PC-9 (cell line): ENCODE measurements at regions not wholly inside any gene's neighbourhood (a gene's known extent, or its start where the extent isn't known, plus 50 kb on each side); places are given as distances from the start of the nearest gene placed in this dataset.

Source experiments
- BruUV-seq: library from RNA; stranded (reverse); fragments of 400-500 nt; replicated peaks from 2 replicates; lab custom pipeline; 2021; lab: Mats Ljungman, UMichigan
- CTCF ChIA-PET: fragments of 300-600 bp; sonication (Branson Sonifier 250); formaldehyde crosslinking; loops from one replicate; lab custom pipeline; 2022; ENCODE audit warnings: antibody characterized with exemption; lab: Charles Lee
- POLR2A ChIA-PET: fragments of 300-600 bp; sonication (Branson Sonifier 250); formaldehyde crosslinking; loops from one replicate; lab custom pipeline; 2022; ENCODE audit warnings: antibody characterized with exemption; ENCODE audit not compliant: unreplicated experiment; lab: Charles Lee
- DNase-seq, 2 experiments: peaks; one replicate each; pipeline versions ENCODE4 v3.0.0 to v3.0.0-alpha.2; 2015 to 2022; ENCODE audit warnings: mixed read lengths in 1 of 2
- H2AFZ ChIP-seq: fragments of 200-600 bp; sonication (generic); 2 replicates; pipeline ENCODE4 v1.8.1; 2017; ENCODE audit warnings: antibody characterized with exemption
- H3F3A ChIP-seq: fragments of 200-600 bp; sonication (generic); 2 replicates; pipeline ENCODE4 v1.8.1; 2017; ENCODE audit warnings: antibody characterized with exemption, mild to moderate bottlenecking, low read depth; ENCODE audit not compliant: insufficient read depth
- H3K27ac ChIP-seq: fragments of 200-600 bp; sonication (generic); 2 replicates; pipeline ENCODE4 v1.6.1; 2016; ENCODE audit warnings: mixed run types
- H3K27me3 ChIP-seq: fragments of 200-600 bp; sonication (generic); 2 replicates; pipeline ENCODE4 v1.6.1; 2016; ENCODE audit warnings: low read depth, mixed run types; ENCODE audit not compliant: insufficient read depth
- H3K36me3 ChIP-seq: fragments of 200-600 bp; sonication (generic); 2 replicates; pipeline ENCODE4 v1.6.1; 2016; ENCODE audit warnings: low read depth, mixed run types
- H3K4me1 ChIP-seq: fragments of 200-600 bp; sonication (generic); replicated peaks from 2 replicates; pipeline ENCODE4 v1.6.1; 2016; ENCODE audit warnings: mixed run types; ENCODE audit not compliant: insufficient read depth
- H3K4me2 ChIP-seq: fragments of 200-600 bp; sonication (generic); 2 replicates; pipeline ENCODE4 v1.6.1; 2017; ENCODE audit warnings: mixed run types
- H3K4me3 ChIP-seq: fragments of 200-600 bp; sonication (generic); 2 replicates; pipeline ENCODE4 v1.6.1; 2016; ENCODE audit warnings: mixed run types
- H3K79me2 ChIP-seq: fragments of 200-600 bp; sonication (generic); 2 replicates; pipeline ENCODE4 v1.6.1; 2017; ENCODE audit warnings: low read depth, mixed run types
- H3K9me2 ChIP-seq: fragments of 200-600 bp; sonication (generic); 2 replicates; pipeline ENCODE4 v1.8.1; 2017; ENCODE audit warnings: mild to moderate bottlenecking; ENCODE audit not compliant: insufficient read depth
- H3K9me3 ChIP-seq: fragments of 200-600 bp; sonication (generic); 2 replicates; pipeline ENCODE4 v1.8.1; 2016; ENCODE audit warnings: low read depth; ENCODE audit not compliant: insufficient read depth
- H4K20me1 ChIP-seq: fragments of 200-600 bp; sonication (generic); 2 replicates; pipeline ENCODE4 v1.8.1; 2017; ENCODE audit not compliant: insufficient read depth
- CTCF ChIP-seq: fragments of 200-600 bp; sonication (generic); conservative IDR thresholded peaks from 2 replicates; pipeline ENCODE4 v1.6.1; 2017; ENCODE audit warnings: mixed run types, antibody characterized with exemption, mild to moderate bottlenecking, moderate library complexity
- EZH2 ChIP-seq: fragments of 200-600 bp; sonication (generic); IDR thresholded peaks from 2 replicates; pipeline ENCODE4 v1.8.0; 2017; ENCODE audit warnings: antibody characterized with exemption, low read depth
- intact Hi-C: fragments of 100-400 bp; cut with micrococcal nuclease; formaldehyde crosslinking; loops from one replicate; pipeline ENCODE4 v1.10.0; 2022; ENCODE audit not compliant: unreplicated experiment

GRCh38 chr14:97346675-97347074 is 549.5 kb downstream of the VRK1 start:
- intact Hi-C loops = no loop called here
- ChIA-PET CTCF (no interaction called here), POLR2A (no interaction called here)
- H3K4me2 ChIP-seq = no peak overlapping the region
- H3K9me3 ChIP-seq = no peaks in the 10 kb centered on the region
- no peaks in the 10 kb centered on the region for H3F3A ChIP-seq
- H3K27ac ChIP-seq = no peak overlapping the region
- H3K27me3 ChIP-seq = no peaks in the 10 kb centered on the region
- H3K79me2 ChIP-seq = no peaks in the 10 kb centered on the region
- H3K4me3 ChIP-seq = no peak overlapping the region
- H3K9me2 ChIP-seq = no peaks in the 10 kb centered on the region
- no peak for DNase-seq
- no peak for TF ChIP-seq CTCF
- no peak for TF ChIP-seq EZH2
- BruUV-seq = no TSS peak
- no peaks in the 10 kb centered on the region for H3K4me1 ChIP-seq
- no peaks in the 10 kb centered on the region for H4K20me1 ChIP-seq
- no peaks in the 10 kb centered on the region for H3K36me3 ChIP-seq
- no peak overlapping the region for H2AFZ ChIP-seq

- no peaks in the 10 kb centered on the region; the same call in 1 of the 2 replicates for H3K27me3 ChIP-seq
- intact Hi-C loops = no loop called here
- no peak for TF ChIP-seq CTCF
- TF ChIP-seq EZH2 = no peak
- no peak overlapping the region for H2AFZ ChIP-seq
- no peak overlapping the region for H3K27ac ChIP-seq
- H3K4me2 ChIP-seq = no peak overlapping the region
- POLR2A ChIA-PET = no interaction called here
- DNase-seq = no peak
- CTCF ChIA-PET = no interaction called here
- no peaks in the 10 kb centered on the region for H3K9me2 ChIP-seq
- H4K20me1 ChIP-seq = no peaks in the 10 kb centered on the region
- no TSS peak for BruUV-seq
- no peak overlapping the region for H3K4me3 ChIP-seq
- no peaks in the 10 kb centered on the region for H3F3A ChIP-seq
- H3K4me1 ChIP-seq = no peaks in the 10 kb centered on the region
- H3K9me3 ChIP-seq = no peaks in the 10 kb centered on the region
- H3K79me2 ChIP-seq = no peaks in the 10 kb centered on the region
- no peaks in the 10 kb centered on the region for H3K36me3 ChIP-seq
These were observed 552.3 kb downstream of the VRK1 start for GRCh38 chr14:97349463-97349862.

- BruUV-seq = no TSS peak
- intact Hi-C loops = no loop called here
- TF ChIP-seq CTCF = no peak
- TF ChIP-seq EZH2 = no peak
- Histone ChIP-seq H4K20me1 (no peaks in the 10 kb centered on the region), H2AFZ (no peak overlapping the region), H3K79me2 (no peaks in the 10 kb centered on the region), H3K27me3 (no peaks in the 10 kb centered on the region; the same call in 1 of the 2 replicates), H3K27ac (no peak overlapping the region), H3K36me3 (no peaks in the 10 kb centered on the region), H3K9me3 (no peaks in the 10 kb centered on the region), H3K4me3 (no peak overlapping the region), H3F3A (no peaks in the 10 kb centered on the region), H3K4me2 (no peak overlapping the region), H3K9me2 (no peaks in the 10 kb centered on the region), H3K4me1 (no peaks in the 10 kb centered on the region)
- CTCF ChIA-PET = no interaction called here
- POLR2A ChIA-PET = no interaction called here
- no peak for DNase-seq
These were observed 552.8 kb downstream of the VRK1 start for GRCh38 chr14:97349946-97350345.
